Peyer's patch (tissue), 4 donors: ENCODE measurements at regions not wholly inside any gene's neighbourhood (a gene's known extent, or its start where the extent isn't known, plus 50 kb on each side); places are given as distances from the start of the nearest gene placed in this dataset.
A peak's percentile ranks its signal among the peaks of the same experiment; 100 is the strongest.

Experiments
- DNase-seq, 3 donors: peaks; one replicate each; pipeline ENCODE4 v3.0.0-alpha.2; 2017 to 2019
- H3K27ac ChIP-seq, 4 donors: fragments of 200-600 bp; sonication (generic); one replicate each; pipeline ENCODE4 v1.5.1; 2016 to 2019
- H3K27me3 ChIP-seq, 2 donors: fragments of 200-600 bp; sonication (generic); one replicate each; pipeline ENCODE4 v1.5.1; 2019
- H3K36me3 ChIP-seq, 3 donors: fragments of 200-600 bp; sonication (generic); one replicate each; pipeline ENCODE4 v1.5.1; 2016 to 2019
- H3K4me1 ChIP-seq, 4 donors: fragments of 200-600 bp; sonication (generic); one replicate each; pipeline ENCODE4 v1.5.1; 2016 to 2019
- H3K4me3 ChIP-seq, 4 donors: fragments of 200-600 bp; sonication (generic); 1 replicate in 3 of 4; 2 replicates in 1 of 4; pipeline ENCODE4 v1.5.1; 2016 to 2019; ENCODE audit warnings: mild to moderate bottlenecking in 1 of 4
- H3K9me3 ChIP-seq, 4 donors: fragments of 200-600 bp; sonication (generic); one replicate each; pipeline ENCODE4 v1.5.1; 2016 to 2019; ENCODE audit warnings: mild to moderate bottlenecking in 1 of 4
- CTCF ChIP-seq, 6 experiments: fragments of 450-650 bp in 4 of 6; fragments of 200-600 bp in 2 of 6; sonication (generic) in 1 of 6; IDR thresholded peaks; one replicate each; pipeline ENCODE4 v1.5.1; 2017 to 2019; ENCODE audit warnings: antibody characterized with exemption in 6 of 6, mild to moderate bottlenecking in 3 of 6, moderate library complexity in 1 of 6
- POLR2A ChIP-seq, 2 donors: fragments of 450-650 bp; IDR thresholded peaks; one replicate each; pipeline ENCODE4 v1.5.1; 2017; ENCODE audit warnings: antibody characterized with exemption in 2 of 2, mild to moderate bottlenecking in 2 of 2, moderate library complexity in 2 of 2

DNA sequence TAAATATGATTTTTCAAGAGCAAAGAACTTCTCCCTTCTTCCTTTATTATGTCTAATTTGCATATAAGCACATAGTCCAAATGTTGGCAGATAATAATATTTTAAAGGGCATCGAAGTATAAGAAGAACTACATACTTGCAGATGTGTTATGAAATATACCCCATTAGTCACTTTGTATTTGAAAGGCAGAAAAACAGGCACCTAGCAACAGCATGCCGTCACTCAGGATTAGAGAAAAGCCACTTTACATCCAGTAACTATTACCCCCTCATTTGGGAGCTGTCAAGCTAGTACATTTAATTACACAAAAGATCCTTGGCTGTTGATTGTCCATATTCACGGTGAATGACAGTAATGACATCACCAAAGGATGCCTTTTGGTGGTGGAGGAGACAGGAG, 99.3 kb upstream of the ARMC2 start:
- peaks cover 0 to 7% (median 0%) of the 10 kb centered on the region in 4 donors for H3K4me1 ChIP-seq
- H3K9me3 ChIP-seq, result no peaks in the 10 kb centered on the region

GRCh38 chr6:108750801-108751200, 97.4 kb upstream of the ARMC2 start:
- peaks cover 0 to 3% of the 10 kb centered on the region in 2 donors for H3K27me3 ChIP-seq
- peaks cover 0 to 7% (median 0%) of the 10 kb centered on the region in 4 donors for H3K4me1 ChIP-seq
- no peaks in the 10 kb centered on the region for H3K36me3 ChIP-seq
- no peaks in the 10 kb centered on the region for H3K9me3 ChIP-seq
- no peak overlapping the region for H3K4me3 ChIP-seq
- peak in 1 of 3 donors; percentile 54 for DNase-seq
- TF ChIP-seq POLR2A (IDR thresholded peaks at IDR 0.05) (no peak), CTCF (IDR thresholded peaks at IDR 0.05) (no peak)
- no peak overlapping the region for H3K27ac ChIP-seq

More for the DNA sequence above, 99.3 kb upstream of the ARMC2 start:
- Histone ChIP-seq H3K27ac (no peak overlapping the region), H3K27me3 (peaks cover 0 to 3% of the 10 kb centered on the region in 2 donors), H3K36me3 (no peaks in the 10 kb centered on the region), H3K4me3 (no peak overlapping the region)
- no peak for TF ChIP-seq POLR2A (IDR thresholded peaks at IDR 0.05)
- TF ChIP-seq CTCF (IDR thresholded peaks at IDR 0.05), result no peak
- no peak for DNase-seq

DNA sequence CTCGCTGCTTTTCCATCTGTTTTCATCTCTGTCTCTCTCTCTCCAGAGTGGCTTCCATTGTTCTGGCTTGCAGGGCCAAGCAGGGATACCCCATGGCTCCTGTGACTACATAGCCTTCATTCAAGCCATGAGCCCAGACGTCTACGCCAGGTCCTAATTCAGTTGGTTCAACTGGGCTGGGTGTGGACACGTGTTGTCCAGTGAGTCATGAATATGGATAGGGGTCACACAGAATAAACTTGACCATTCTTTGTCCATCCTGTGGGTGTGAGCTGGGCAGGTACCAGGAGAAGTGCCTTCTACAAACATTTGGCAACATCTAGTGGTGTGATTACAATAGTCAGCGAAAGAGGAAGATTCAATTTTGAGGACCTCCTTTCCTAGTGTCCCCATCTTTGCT, 96.9 kb upstream of the ARMC2 start:
- Histone ChIP-seq H3K27ac (no peak overlapping the region), H3K9me3 (no peaks in the 10 kb centered on the region), H3K4me3 (no peak overlapping the region), H3K36me3 (no peaks in the 10 kb centered on the region), H3K4me1 (peaks cover 0 to 7% (median 0%) of the 10 kb centered on the region in 4 donors), H3K27me3 (peaks cover 0 to 3% of the 10 kb centered on the region in 2 donors)
- peak in 1 of 3 donors; percentile 31 for DNase-seq
- TF ChIP-seq CTCF (IDR thresholded peaks at IDR 0.05) (no peak), POLR2A (IDR thresholded peaks at IDR 0.05) (no peak)

- Histone ChIP-seq H3K9me3 (no peaks in the 10 kb centered on the region), H3K4me3 (no peak overlapping the region), H3K27me3 (peaks cover 0 to 3% of the 10 kb centered on the region in 2 donors), H3K36me3 (no peaks in the 10 kb centered on the region), H3K27ac (no peak overlapping the region), H3K4me1 (peaks cover 0 to 4% (median 0%) of the 10 kb centered on the region in 4 donors)
- TF ChIP-seq CTCF (IDR thresholded peaks at IDR 0.05) (no peak), POLR2A (IDR thresholded peaks at IDR 0.05) (no peak)
- DNase-seq, result peak in 1 of 3 donors; percentile 24
Measured at GRCh38 chr6:108751851-108752732, 96.1 kb upstream of the ARMC2 start.

DNA sequence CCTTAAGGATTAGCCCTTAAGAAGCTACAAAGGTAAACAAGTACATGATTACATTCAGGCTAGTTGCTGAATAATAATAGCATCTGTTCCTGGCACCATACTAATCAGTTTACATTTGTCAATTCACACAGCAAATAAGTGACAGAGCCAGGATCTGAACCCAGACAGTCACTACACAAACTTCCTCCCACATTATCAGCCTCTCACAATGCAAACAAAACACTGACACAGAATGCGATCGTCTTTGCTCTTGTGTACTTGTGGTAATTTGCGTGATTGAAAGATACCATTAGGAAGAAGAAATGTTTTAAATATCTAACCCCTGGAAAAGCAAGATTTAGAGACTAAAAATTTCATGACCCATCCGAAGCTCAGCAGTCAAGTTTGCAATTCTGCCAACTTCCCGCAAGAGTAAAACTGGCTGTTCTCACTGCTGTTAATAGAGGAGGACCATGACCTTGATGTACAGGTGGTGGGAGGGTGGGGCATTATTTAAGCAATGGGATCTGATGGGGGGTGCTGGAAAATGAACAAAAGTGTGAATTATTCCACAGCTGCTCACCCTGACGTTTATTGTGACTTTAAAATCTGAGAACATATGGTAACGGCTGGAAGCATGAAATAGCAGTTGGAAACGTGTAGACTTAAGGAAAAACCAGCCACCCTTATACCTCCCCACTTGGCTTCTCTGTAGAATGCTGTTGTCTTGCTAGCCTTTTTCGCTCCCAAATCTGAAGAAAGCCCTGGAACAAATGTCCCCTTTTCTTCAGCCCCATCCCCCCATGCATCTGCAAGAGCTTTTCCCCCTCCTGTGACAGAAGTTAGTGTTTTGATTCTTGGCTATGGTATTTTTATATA, 95.3 kb upstream of the ARMC2 start:
- TF ChIP-seq CTCF (IDR thresholded peaks at IDR 0.05), result no peak
- peak in 1 of 3 donors; percentile 30 for DNase-seq
- H3K27me3 ChIP-seq, result peaks cover 0 to 3% of the 10 kb centered on the region in 2 donors
- no peaks in the 10 kb centered on the region for H3K9me3 ChIP-seq
- H3K4me3 ChIP-seq, result no peak overlapping the region
- no peaks in the 10 kb centered on the region for H3K36me3 ChIP-seq
- no peaks in the 10 kb centered on the region for H3K4me1 ChIP-seq
- no peak overlapping the region for H3K27ac ChIP-seq
